Nephron (organoid): ENCODE measurements at regions not wholly inside any gene's neighbourhood (a gene's known extent, or its start where the extent isn't known, plus 50 kb on each side); places are given as distances from the start of the nearest gene placed in this dataset.

Source experiments
- H3K27ac Mint-ChIP-seq, 3 experiments: 2 replicates each; pipeline ENCODE4 v1.8.0; 2020; ENCODE audit warnings: mixed read lengths in 3 of 3, mild to moderate bottlenecking in 2 of 3, moderate library complexity in 1 of 3
- H3K27me3 Mint-ChIP-seq: 2 replicates; pipeline ENCODE4 v1.8.0; 2021; ENCODE audit warnings: low read depth, mild to moderate bottlenecking, moderate library complexity, mixed read lengths
- H3K36me3 Mint-ChIP-seq: 2 replicates; pipeline ENCODE4 v1.8.0; 2020; ENCODE audit warnings: low read depth, mixed read lengths
- H3K4me1 Mint-ChIP-seq: 2 replicates; pipeline ENCODE4 v1.8.0; 2020; ENCODE audit warnings: mixed read lengths
- H3K4me3 Mint-ChIP-seq, 3 experiments: 2 replicates each; pipeline ENCODE4 v1.8.0; 2020; ENCODE audit warnings: mild to moderate bottlenecking in 3 of 3, mixed read lengths in 3 of 3, moderate library complexity in 2 of 3
- H3K9me3 Mint-ChIP-seq: 2 replicates; pipeline ENCODE4 v1.8.0; 2020; ENCODE audit warnings: mixed read lengths
- TF ChIP-seq, protein P1 (sequence below), 3 experiments: fragments of 200-600 bp; sonication (generic); IDR thresholded peaks; one replicate each; pipeline ENCODE4 v1.5.0; 2021; ENCODE audit warnings: antibody characterized with exemption in 3 of 3; ENCODE audit not compliant: unreplicated experiment in 3 of 3

DNA sequence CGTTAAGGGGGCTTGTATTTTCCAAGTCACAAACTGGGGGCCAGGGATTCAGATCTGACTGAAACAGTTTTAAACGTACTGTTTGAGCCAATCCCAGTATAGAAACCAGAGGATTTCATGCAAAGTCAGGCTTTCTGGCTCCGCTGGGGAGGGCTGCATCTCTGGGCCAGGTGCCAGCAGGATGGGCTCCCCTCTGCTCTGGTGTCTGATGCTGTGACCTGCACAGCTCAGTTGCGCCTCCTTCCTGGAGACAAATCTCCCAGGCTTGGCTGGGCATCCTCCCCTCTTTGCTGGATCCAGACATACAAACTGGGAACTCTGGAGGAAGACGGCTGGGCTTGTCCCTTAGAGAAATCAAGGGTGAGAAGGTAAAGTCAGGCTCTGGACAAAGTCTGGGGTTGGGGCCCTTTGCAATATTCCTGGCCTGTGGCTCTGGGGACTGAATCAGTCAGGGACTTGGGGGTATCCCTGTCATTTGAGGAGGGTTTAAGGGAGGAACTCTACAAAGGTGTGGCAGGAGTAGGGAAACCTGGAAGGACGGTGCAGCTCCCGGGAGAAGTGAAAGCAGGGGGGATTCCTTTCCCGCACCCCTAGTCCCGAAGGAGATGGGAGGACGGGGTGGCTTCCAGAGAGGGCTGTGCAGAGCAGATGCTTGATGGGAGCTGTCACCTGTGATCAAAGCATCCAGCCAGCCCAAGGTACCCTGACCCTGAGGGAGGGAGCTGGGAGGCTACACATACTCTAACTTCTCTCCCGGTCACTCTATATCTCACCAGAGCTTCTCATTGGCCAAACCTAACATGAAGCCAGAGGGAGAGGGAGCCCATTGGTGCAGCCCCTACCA, 114.8 kb upstream of the ATP2B2 start:
- TF ChIP-seq, protein P1, sequence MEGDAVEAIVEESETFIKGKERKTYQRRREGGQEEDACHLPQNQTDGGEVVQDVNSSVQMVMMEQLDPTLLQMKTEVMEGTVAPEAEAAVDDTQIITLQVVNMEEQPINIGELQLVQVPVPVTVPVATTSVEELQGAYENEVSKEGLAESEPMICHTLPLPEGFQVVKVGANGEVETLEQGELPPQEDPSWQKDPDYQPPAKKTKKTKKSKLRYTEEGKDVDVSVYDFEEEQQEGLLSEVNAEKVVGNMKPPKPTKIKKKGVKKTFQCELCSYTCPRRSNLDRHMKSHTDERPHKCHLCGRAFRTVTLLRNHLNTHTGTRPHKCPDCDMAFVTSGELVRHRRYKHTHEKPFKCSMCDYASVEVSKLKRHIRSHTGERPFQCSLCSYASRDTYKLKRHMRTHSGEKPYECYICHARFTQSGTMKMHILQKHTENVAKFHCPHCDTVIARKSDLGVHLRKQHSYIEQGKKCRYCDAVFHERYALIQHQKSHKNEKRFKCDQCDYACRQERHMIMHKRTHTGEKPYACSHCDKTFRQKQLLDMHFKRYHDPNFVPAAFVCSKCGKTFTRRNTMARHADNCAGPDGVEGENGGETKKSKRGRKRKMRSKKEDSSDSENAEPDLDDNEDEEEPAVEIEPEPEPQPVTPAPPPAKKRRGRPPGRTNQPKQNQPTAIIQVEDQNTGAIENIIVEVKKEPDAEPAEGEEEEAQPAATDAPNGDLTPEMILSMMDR (IDR thresholded peaks at IDR 0.05; ENCODE audit: unreplicated experiment in 3 of 3): no peak
- Mint-ChIP-seq H3K4me1 (no peaks in the 10 kb centered on the region), H3K27ac (no peak overlapping the region), H3K4me3 (no peak overlapping the region), H3K9me3 (no peaks in the 10 kb centered on the region), H3K36me3 (no peaks in the 10 kb centered on the region), H3K27me3 (peaks cover 30% of the 10 kb centered on the region)

DNA sequence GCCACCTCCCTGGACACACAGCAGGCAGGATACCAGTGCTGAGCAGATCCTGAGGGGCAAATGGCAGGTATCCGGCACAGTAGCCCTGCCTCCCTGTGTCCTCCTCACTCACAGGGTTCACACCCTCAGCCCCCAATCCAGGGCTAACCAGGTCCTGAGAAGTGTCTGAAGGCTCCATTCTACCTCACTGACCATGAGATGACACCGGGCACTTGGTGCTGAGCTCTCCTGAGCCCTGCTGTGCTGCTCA, 115.4 kb upstream of the ATP2B2 start:
- peaks cover 31% of the 10 kb centered on the region for H3K27me3 Mint-ChIP-seq
- no peak overlapping the region for H3K4me3 Mint-ChIP-seq
- TF ChIP-seq, protein P1 (IDR thresholded peaks at IDR 0.05; ENCODE audit: unreplicated experiment in 3 of 3): no peak
- no peaks in the 10 kb centered on the region for H3K4me1 Mint-ChIP-seq
- H3K36me3 Mint-ChIP-seq: no peaks in the 10 kb centered on the region
- no peak overlapping the region for H3K27ac Mint-ChIP-seq
- no peaks in the 10 kb centered on the region for H3K9me3 Mint-ChIP-seq

DNA sequence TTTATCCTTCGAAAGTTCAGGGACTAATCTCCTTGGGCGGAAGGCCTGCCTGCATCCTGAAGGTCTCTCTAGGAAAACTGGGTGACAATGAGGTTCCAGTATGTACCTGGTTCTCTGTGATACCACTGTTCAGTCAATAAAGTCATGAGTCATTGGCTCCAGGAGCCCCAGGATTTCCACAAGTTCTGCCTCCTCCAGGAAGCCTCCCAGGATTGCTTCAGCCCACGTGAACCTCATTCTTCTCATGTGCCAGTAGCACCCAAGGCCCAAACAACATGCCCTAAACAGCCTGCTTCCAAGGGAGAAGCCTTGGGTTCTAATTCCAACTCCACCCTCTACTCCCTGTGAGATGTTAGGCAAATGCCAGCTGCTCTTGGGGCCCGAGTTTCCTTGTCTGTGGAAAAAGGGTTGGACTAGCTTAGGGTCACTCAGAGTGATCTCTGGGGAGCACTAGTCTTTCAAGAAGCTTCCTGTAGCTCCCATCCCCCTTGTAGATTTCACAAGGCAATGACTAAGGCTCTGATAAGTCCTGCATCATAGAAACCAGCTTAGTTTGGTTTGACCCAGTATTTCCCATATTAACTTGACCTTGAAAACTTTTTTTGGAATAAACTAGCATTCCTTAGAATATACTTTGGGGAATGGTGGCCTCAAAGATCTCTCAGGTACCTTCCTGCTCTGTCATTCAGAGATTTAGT, 118.3 kb upstream of the ATP2B2 start:
- Mint-ChIP-seq H3K4me1 (no peaks in the 10 kb centered on the region), H3K9me3 (no peaks in the 10 kb centered on the region), H3K27me3 (peaks cover 23% of the 10 kb centered on the region), H3K4me3 (no peak overlapping the region), H3K36me3 (no peaks in the 10 kb centered on the region), H3K27ac (no peak overlapping the region)
- TF ChIP-seq, protein P1 (IDR thresholded peaks at IDR 0.05; ENCODE audit: unreplicated experiment in 3 of 3): no peak

DNA sequence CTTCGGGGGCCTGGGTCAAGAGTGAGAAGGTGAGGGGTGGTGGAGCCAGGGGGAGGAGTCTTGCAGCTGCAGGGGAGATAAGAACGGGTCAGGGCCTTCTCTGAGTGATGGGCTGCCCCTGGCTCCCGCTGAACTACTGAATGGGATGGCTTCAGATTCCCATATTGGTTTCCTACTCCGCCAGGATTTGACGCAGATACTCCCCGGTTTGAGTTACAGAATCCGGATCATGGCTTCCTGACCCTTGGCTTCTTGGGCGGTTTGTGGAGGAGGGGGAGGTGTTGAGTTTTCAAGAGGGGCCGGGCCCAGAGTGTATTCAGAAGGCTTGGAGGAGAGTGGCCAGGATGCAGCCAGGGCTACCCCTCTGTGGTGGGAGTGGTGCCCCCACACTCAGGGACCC, 119.9 kb upstream of the ATP2B2 start:
- H3K4me3 Mint-ChIP-seq: no peak overlapping the region
- no peak overlapping the region for H3K27ac Mint-ChIP-seq
- peaks cover 25% of the 10 kb centered on the region for H3K27me3 Mint-ChIP-seq
- H3K9me3 Mint-ChIP-seq: no peaks in the 10 kb centered on the region
- H3K4me1 Mint-ChIP-seq: no peaks in the 10 kb centered on the region
- TF ChIP-seq, protein P1 (IDR thresholded peaks at IDR 0.05; ENCODE audit: unreplicated experiment in 3 of 3): no peak
- H3K36me3 Mint-ChIP-seq: no peaks in the 10 kb centered on the region

DNA sequence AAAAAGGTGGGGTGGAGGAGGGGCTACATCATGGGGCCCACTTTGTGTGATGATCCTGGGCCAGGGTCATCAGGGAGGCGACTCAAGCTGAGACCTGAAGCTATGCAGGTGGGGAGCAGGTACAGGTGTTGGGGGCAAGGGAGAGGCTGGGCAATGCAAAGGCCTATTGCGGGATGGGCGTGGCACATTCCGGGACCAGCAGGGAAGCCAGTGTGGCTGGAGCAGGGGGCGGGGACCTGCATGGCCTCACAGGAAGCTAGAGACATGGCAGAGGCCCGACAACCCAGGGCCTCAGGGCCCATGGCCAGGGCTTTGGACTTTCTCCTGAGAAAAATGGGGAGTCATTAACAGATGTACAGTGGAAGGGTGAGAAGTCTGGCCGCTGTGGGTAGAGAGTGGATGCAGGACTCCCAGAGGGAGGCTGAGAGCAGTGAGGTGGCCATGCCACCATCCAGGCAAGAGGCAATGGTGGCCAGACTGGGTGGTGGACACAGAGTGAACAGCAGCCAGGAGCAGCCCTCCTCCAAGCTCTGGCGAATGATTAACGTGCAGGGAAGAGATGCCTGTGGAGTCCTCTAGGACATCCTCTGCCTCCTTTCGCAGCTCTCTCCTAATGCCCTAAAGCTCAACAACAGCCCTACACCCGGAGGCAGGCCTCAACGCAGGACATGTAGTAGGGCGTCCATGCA, 122.6 kb upstream of the ATP2B2 start:
- peaks cover 32% of the 10 kb centered on the region for H3K27me3 Mint-ChIP-seq
- no peaks in the 10 kb centered on the region for H3K36me3 Mint-ChIP-seq
- H3K27ac Mint-ChIP-seq: no peak overlapping the region
- H3K9me3 Mint-ChIP-seq: no peaks in the 10 kb centered on the region
- H3K4me1 Mint-ChIP-seq: no peaks in the 10 kb centered on the region
- H3K4me3 Mint-ChIP-seq: no peak overlapping the region
- TF ChIP-seq, protein P1 (IDR thresholded peaks at IDR 0.05; ENCODE audit: unreplicated experiment in 3 of 3): no peak
